Endothelial cell of umbilical vein (primary cell): ENCODE measurements at regions not wholly inside any gene's neighbourhood (a gene's known extent, or its start where the extent isn't known, plus 50 kb on each side); places are given as distances from the start of the nearest gene placed in this dataset.

Experiments
- BruUV-seq: library from RNA; stranded (reverse); fragments of 400-500 nt; replicated peaks from 2 replicates; lab custom pipeline; 2021; lab: Mats Ljungman, UMichigan
- CTCF ChIA-PET: fragments of 300-600, 350-600 bp; sonication (Branson Sonifier 250); formaldehyde crosslinking; loops from one replicate; lab custom pipeline; 2021; ENCODE audit warnings: antibody characterized with exemption, inconsistent platforms; lab: Charles Lee
- POLR2A ChIA-PET: fragments of 300-600, 350-600 bp; sonication (Branson Sonifier 250); formaldehyde crosslinking; loops from one replicate; lab custom pipeline; 2021; ENCODE audit warnings: antibody characterized with exemption, inconsistent platforms; lab: Charles Lee
- DNase-seq: peaks from one replicate; pipeline ENCODE4 v3.0.0-alpha.2; 2011; ENCODE audit warnings: low read depth, low spot score
- FAIRE-seq: peaks from 2 replicates; lab custom pipeline; 2011; peaks lifted over from hg19 to GRCh38; lab: Jason Lieb, UNC
- H2AFZ ChIP-seq: 2 replicates; pipeline ENCODE4 v1.6.0; 2012; ENCODE audit warnings: low read depth, low read length, control low read depth, inconsistent platforms
- H3K27ac ChIP-seq: 2 replicates; pipeline ENCODE4 v1.5.1; 2011; ENCODE audit warnings: low read depth, mild to moderate bottlenecking, control low read depth, low read length, moderate library complexity; ENCODE audit not compliant: insufficient read depth
- H3K27me3 ChIP-seq, 2 experiments: 2 replicates each; pipeline versions ENCODE4 v1.6.0 to v1.6.1; 2011; ENCODE audit warnings: low read length in 2 of 2, mixed read lengths in 1 of 2; ENCODE audit not compliant: control insufficient read depth in 2 of 2, insufficient read depth in 2 of 2
- H3K36me3 ChIP-seq, 2 experiments: 2 replicates in 1 of 2; 3 replicates in 1 of 2; pipeline ENCODE4 v1.5.1; 2011; ENCODE audit warnings: low read length in 2 of 2, mild to moderate bottlenecking in 1 of 2, moderate library complexity in 1 of 2; ENCODE audit not compliant: control insufficient read depth in 2 of 2, insufficient read depth in 2 of 2; ENCODE audit errors: extremely low read depth in 1 of 2
- H3K4me1 ChIP-seq: 3 replicates; pipeline ENCODE4 v1.5.1; 2011; ENCODE audit warnings: mild to moderate bottlenecking, low read length; ENCODE audit not compliant: control insufficient read depth, insufficient read depth; ENCODE audit errors: extremely low read depth
- H3K4me2 ChIP-seq: 2 replicates; pipeline ENCODE4 v1.6.1; 2011; ENCODE audit warnings: low read length, control low read depth, mixed read lengths; ENCODE audit not compliant: insufficient read depth
- H3K4me3 ChIP-seq, 3 experiments: fragments of 200-600 bp in 1 of 3; sonication (generic), shearing (Covaris generic) in 1 of 3; replicated peaks in 1 of 3; 2 replicates each; pipeline ENCODE4 v1.5.1; 2011 to 2016; ENCODE audit warnings: control low read depth in 3 of 3, low read length in 3 of 3, mild to moderate bottlenecking in 2 of 3, inconsistent platforms in 1 of 3, low read depth in 1 of 3, moderate library complexity in 1 of 3; ENCODE audit not compliant: insufficient read depth in 1 of 3
- H3K79me2 ChIP-seq: 2 replicates; pipeline ENCODE4 v1.6.0; 2012; ENCODE audit warnings: low read length, inconsistent platforms; ENCODE audit not compliant: control insufficient read depth, insufficient read depth
- H3K9ac ChIP-seq: replicated peaks from 2 replicates; pipeline ENCODE3; 2011; ENCODE audit warnings: low read length, control low read depth; ENCODE audit not compliant: insufficient read depth; ENCODE audit errors: extremely low read depth
- H3K9me1 ChIP-seq: replicated peaks from 3 replicates; pipeline ENCODE4 v1.6.0; 2011; ENCODE audit warnings: mild to moderate bottlenecking, low read length; ENCODE audit not compliant: control insufficient read depth, insufficient read depth; ENCODE audit errors: extremely low read depth
- H3K9me3 ChIP-seq: replicated peaks from 2 replicates; pipeline ENCODE4 v1.5.1; 2012; ENCODE audit warnings: low read length, inconsistent platforms; ENCODE audit not compliant: control insufficient read depth, insufficient read depth
- H4K20me1 ChIP-seq: replicated peaks from 2 replicates; pipeline ENCODE3; 2011; ENCODE audit warnings: mild to moderate bottlenecking, low read length; ENCODE audit not compliant: control insufficient read depth, insufficient read depth; ENCODE audit errors: extremely low read depth
- EZH2 ChIP-seq: IDR thresholded peaks from 2 replicates; pipeline ENCODE4 v1.6.1; 2012; ENCODE audit warnings: borderline replicate concordance, low read depth, mild to moderate bottlenecking, moderate library complexity, low read length, inconsistent platforms; ENCODE audit not compliant: severe bottlenecking
- FOS ChIP-seq: IDR thresholded peaks from 2 replicates; pipeline ENCODE4 v1.6.1; 2011; ENCODE audit warnings: mild to moderate bottlenecking, low read length, moderate library complexity, borderline replicate concordance; ENCODE audit not compliant: insufficient read depth
- GATA2 ChIP-seq: IDR thresholded peaks from 2 replicates; pipeline ENCODE4 v1.7.0; 2011; ENCODE audit warnings: low read depth, mild to moderate bottlenecking, moderate library complexity, mixed read lengths, low read length; ENCODE audit not compliant: insufficient read length, insufficient read depth
- JUN ChIP-seq: IDR thresholded peaks from 2 replicates; pipeline ENCODE4 v1.6.1; 2011; ENCODE audit warnings: borderline replicate concordance, low read depth; ENCODE audit not compliant: insufficient read length, insufficient read depth
- MYC ChIP-seq: IDR thresholded peaks from one replicate; pipeline ENCODE4 v1.6.1; 2011; ENCODE audit warnings: mild to moderate bottlenecking, low read depth, low read length
- POLR2A ChIP-seq: IDR thresholded peaks from 2 replicates; pipeline ENCODE4 v1.6.1; 2012; ENCODE audit warnings: low read depth, mild to moderate bottlenecking, control low read depth, low read length
- POLR2AphosphoS5 ChIP-seq: IDR thresholded peaks from 2 replicates; pipeline ENCODE4 v1.6.1; 2012; ENCODE audit warnings: low read depth, mild to moderate bottlenecking, control low read depth, low read length, moderate library complexity; ENCODE audit not compliant: insufficient read depth
- dilution Hi-C: fragments of 300-500 bp; cut with MboI; formaldehyde crosslinking; loops from one replicate; pipeline ENCODE4 v1.15.0; 2019; ENCODE audit warnings: low sequenced_read_pairs; ENCODE audit not compliant: extremely low pct_ligation_motif_present
- intact Hi-C: fragments of 100-400 bp; cut with micrococcal nuclease; formaldehyde crosslinking; loops from one replicate; pipeline ENCODE4 v1.10.0; 2022
- TF ChIP-seq, protein P1 (sequence below), 2 donors: IDR thresholded peaks; 1 replicate in 1 of 2; 2 replicates in 1 of 2; pipeline ENCODE4 v1.5.1; 2011; ENCODE audit warnings: low read length in 2 of 2, mild to moderate bottlenecking in 2 of 2, moderate library complexity in 2 of 2, control low read depth in 1 of 2, inconsistent platforms in 1 of 2, low read depth in 1 of 2; ENCODE audit not compliant: insufficient read depth in 1 of 2; ENCODE audit errors: extremely low read depth in 1 of 2
- TF ChIP-seq, protein P2 (sequence below): IDR thresholded peaks from 2 replicates; pipeline ENCODE4 v1.6.1; 2011; ENCODE audit not compliant: insufficient read depth, insufficient read length

DNA sequence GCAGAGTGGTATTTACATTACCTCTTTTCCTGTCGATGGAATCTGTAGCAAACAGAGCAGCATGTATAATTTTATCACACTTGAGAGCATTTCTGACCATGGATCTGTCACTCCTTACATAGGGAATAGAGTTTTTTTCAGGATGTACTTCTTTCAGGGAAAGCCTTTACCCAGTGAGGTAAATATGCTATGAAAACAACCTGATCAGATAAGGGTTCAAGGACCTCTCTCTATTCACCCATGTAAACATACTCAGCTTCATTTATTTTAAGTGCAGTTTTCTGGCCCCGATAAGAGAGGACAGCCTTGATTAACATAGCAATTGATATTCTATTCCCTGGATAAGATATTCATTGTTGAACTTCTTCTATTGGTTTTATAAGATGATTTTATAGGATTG lies 87.3 kb upstream of the ESX1 start:
- no peak overlapping the region for H3K4me2 ChIP-seq

More for the DNA sequence above, 87.3 kb upstream of the ESX1 start:
- Histone ChIP-seq H3K27ac (no peak overlapping the region), H3K27me3 (no peaks in the 10 kb centered on the region), H3K4me1 (no peaks in the 10 kb centered on the region), H3K79me2 (no peaks in the 10 kb centered on the region), H4K20me1 (no peaks in the 10 kb centered on the region), H3K4me3 (no peak overlapping the region), H3K9me1 (no peaks in the 10 kb centered on the region), H2AFZ (no peak overlapping the region), H3K9ac (no peak overlapping the region), H3K36me3 (no peaks in the 10 kb centered on the region), H3K9me3 (no peaks in the 10 kb centered on the region)
- BruUV-seq, result no TSS peak
- intact Hi-C loops (no loop called here), dilution Hi-C loops (no loop called here)
- TF ChIP-seq FOS (no peak), JUN (no peak), POLR2AphosphoS5 (no peak), POLR2A (no peak), GATA2 (no peak), MYC (no peak), EZH2 (no peak)
- TF ChIP-seq, protein P1, sequence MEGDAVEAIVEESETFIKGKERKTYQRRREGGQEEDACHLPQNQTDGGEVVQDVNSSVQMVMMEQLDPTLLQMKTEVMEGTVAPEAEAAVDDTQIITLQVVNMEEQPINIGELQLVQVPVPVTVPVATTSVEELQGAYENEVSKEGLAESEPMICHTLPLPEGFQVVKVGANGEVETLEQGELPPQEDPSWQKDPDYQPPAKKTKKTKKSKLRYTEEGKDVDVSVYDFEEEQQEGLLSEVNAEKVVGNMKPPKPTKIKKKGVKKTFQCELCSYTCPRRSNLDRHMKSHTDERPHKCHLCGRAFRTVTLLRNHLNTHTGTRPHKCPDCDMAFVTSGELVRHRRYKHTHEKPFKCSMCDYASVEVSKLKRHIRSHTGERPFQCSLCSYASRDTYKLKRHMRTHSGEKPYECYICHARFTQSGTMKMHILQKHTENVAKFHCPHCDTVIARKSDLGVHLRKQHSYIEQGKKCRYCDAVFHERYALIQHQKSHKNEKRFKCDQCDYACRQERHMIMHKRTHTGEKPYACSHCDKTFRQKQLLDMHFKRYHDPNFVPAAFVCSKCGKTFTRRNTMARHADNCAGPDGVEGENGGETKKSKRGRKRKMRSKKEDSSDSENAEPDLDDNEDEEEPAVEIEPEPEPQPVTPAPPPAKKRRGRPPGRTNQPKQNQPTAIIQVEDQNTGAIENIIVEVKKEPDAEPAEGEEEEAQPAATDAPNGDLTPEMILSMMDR (IDR thresholded peaks at IDR 0.05; ENCODE audit: extremely low read depth in 1 of 2, insufficient read depth in 1 of 2, low read depth in 1 of 2, low read length in 2 of 2), result no peak
- TF ChIP-seq, protein P2, sequence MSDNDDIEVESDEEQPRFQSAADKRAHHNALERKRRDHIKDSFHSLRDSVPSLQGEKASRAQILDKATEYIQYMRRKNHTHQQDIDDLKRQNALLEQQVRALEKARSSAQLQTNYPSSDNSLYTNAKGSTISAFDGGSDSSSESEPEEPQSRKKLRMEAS, result no peak
- CTCF ChIA-PET, result interaction anchor here (1.0 to 1.9 kb wide), 4 partner anchors 27 to 147 kb away, joined by 3 to 7 read pairs (median 5); no protein-coding TSS in a partner anchor
- POLR2A ChIA-PET, result no interaction called here
- FAIRE-seq (no peak), DNase-seq (no peak)
